ENCODE measurements at regions not wholly inside any gene's neighbourhood (a gene's known extent, or its start where the extent isn't known, plus 50 kb on each side); places are given as distances from the start of the nearest gene placed in this dataset.

DNA sequence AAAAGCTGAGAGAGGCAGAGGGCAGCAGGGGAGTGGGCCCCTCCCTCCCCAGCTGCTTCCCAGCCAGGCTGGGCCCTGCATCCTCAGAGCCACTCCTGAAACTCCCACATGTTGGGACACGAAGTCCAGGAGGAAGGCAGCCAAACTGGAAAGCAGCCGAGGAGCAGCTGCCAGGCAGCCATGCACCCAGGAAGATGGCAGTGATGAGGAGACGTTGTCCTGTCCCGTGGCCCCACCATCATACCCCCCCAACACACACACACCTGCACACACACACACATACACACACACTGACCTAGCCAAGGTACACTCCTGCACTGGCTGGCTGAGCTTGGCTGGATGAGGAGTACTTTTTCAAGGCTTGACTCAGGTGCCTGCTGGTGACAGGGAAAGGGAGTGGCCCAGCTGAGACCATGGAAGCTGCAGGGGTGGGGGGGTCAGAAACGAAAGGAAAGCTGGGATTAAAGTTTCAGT is 106.0 kb downstream of the CYP26B1 start:
- Histone ChIP-seq H3K9me3 (ENCODE audit: control insufficient read depth, low read length) (no peaks in the 10 kb centered on the region), H3K4me3 (ENCODE audit: extremely low read depth, insufficient read depth, low read length, poor library complexity, severe bottlenecking) (no peak overlapping the region), H3K4me1 (ENCODE audit: control insufficient read depth, insufficient read depth, low read length, poor library complexity, severe bottlenecking) (peaks cover 9% of the 10 kb centered on the region), H3K36me3 (ENCODE audit: control insufficient read depth, insufficient read depth, low read length) (no peaks in the 10 kb centered on the region), H3K27ac (ENCODE audit: low read depth, low read length, severe bottlenecking) (no peak overlapping the region)
- 66% methylated on average over 3 of the region's 5 CpGs; no CpG with 5 or more reads in 1 of the 2 experiments for WGBS, 2 experiments (ENCODE audit: insufficient coverage in 2 of 2)

DNA sequence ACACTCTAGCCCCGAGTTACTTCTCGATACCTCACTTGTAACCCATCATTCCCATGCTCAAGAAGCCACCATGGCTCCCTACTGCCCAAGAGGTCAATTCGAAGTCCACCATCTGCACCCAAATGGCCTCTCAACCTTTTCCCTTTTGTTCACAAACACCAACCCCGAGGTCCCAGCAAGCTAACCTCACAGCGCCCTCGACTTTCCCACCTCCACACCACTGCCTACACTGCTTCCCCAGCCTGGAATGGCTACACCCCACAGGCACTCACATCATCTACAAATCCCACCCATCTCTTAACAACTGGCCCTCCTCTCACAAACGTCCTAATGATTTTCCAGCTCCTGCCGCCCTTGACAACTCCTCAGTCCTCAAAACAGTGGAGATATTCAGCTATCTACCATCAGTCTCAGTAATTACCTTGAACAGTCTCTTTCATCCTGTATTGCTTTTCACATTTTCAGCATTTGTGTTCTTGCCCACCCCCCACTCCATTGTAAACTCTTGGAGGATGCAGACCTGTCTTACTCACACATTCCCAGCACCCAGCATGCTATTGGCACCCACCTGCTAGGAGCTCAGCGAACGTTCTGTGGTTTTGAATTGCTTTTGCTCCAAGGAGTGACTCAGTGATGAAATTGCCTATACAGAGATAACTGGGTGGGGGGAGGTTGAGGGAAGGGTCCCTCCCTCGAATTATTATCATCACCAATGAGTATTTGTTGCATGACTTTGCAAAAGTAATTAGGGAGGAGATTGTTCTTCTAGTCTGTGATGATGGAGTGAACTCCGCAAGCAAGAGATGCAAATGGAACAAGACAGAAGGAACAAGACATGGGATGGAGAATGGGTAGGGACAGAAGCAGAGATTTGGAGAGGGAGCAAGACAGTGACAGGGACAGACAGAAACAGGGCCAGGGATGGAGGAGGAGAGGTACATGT is 106.8 kb downstream of the CYP26B1 start:
- 84 to 86% methylated on average over 9 to 11 of the region's 12 CpGs for WGBS, 2 experiments (ENCODE audit: insufficient coverage in 2 of 2)
- H3K36me3 ChIP-seq (ENCODE audit: control insufficient read depth, insufficient read depth, low read length): no peaks in the 10 kb centered on the region

DNA sequence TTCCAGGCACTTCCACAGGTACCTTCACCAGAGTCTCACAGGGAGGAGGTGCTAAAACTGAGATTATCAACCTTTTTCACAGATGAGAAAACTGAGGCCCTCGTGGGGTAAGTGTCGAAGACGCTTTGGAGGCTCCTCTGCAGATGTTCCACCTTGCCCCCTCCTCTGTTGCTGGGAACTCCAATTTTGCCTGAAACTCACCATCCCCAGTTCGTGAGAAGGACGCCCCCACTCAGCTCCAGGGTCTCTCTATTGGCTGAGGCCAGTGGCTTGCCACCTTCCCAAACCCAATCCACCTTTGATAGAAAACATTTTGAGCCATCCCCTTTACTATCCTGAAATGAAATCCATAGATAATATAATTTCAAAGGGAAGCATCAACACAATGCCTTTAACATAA is 109.1 kb downstream of the CYP26B1 start:
- Histone ChIP-seq H3K4me3 (ENCODE audit: extremely low read depth, insufficient read depth, low read length, poor library complexity, severe bottlenecking) (no peak overlapping the region), H3K36me3 (ENCODE audit: control insufficient read depth, insufficient read depth, low read length) (no peaks in the 10 kb centered on the region), H3K27ac (ENCODE audit: low read depth, low read length, severe bottlenecking) (no peak overlapping the region), H3K4me1 (ENCODE audit: control insufficient read depth, insufficient read depth, low read length, poor library complexity, severe bottlenecking) (peaks cover 9% of the 10 kb centered on the region), H3K9me3 (ENCODE audit: control insufficient read depth, low read length) (no peaks in the 10 kb centered on the region)
- 91 to 94% methylated on average over 4 to 5 of the region's 5 CpGs for WGBS, 2 experiments (ENCODE audit: insufficient coverage in 2 of 2)

More for the DNA sequence above, 106.8 kb downstream of the CYP26B1 start:
- Histone ChIP-seq H3K27ac (ENCODE audit: low read depth, low read length, severe bottlenecking) (no peak overlapping the region), H3K9me3 (ENCODE audit: control insufficient read depth, low read length) (no peaks in the 10 kb centered on the region), H3K4me1 (ENCODE audit: control insufficient read depth, insufficient read depth, low read length, poor library complexity, severe bottlenecking) (peaks cover 9% of the 10 kb centered on the region), H3K4me3 (ENCODE audit: extremely low read depth, insufficient read depth, low read length, poor library complexity, severe bottlenecking) (no peak overlapping the region)

DNA sequence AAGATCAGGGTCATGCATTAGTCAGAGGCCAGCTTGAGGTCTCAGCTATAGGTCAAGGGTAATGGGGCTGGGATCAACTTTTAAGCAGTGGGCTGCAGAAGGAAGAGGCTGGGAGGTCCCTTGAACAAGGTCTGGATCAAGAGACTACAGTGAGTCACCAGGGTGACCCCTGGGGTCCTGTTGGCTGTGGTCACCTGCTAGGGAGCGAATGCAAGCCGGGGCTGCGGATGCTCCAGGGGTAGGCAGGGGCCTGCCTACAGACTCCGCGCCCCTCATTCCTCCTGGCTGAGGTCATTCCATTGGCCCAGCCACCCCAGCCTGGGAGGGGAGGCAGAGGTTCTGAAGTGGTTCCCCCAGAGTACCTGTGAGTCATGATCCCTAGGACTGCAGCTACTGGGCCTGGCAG is 110.4 kb downstream of the CYP26B1 start:
- Histone ChIP-seq H3K9me3 (ENCODE audit: control insufficient read depth, low read length) (no peaks in the 10 kb centered on the region), H3K4me1 (ENCODE audit: control insufficient read depth, insufficient read depth, low read length, poor library complexity, severe bottlenecking) (peaks cover 9% of the 10 kb centered on the region), H3K36me3 (ENCODE audit: control insufficient read depth, insufficient read depth, low read length) (no peaks in the 10 kb centered on the region), H3K4me3 (ENCODE audit: extremely low read depth, insufficient read depth, low read length, poor library complexity, severe bottlenecking) (no peak overlapping the region), H3K27ac (ENCODE audit: low read depth, low read length, severe bottlenecking) (no peak overlapping the region)
- WGBS, 2 experiments (ENCODE audit: insufficient coverage in 2 of 2): 87 to 100% methylated on average over 5 of the region's 5 CpGs

DNA sequence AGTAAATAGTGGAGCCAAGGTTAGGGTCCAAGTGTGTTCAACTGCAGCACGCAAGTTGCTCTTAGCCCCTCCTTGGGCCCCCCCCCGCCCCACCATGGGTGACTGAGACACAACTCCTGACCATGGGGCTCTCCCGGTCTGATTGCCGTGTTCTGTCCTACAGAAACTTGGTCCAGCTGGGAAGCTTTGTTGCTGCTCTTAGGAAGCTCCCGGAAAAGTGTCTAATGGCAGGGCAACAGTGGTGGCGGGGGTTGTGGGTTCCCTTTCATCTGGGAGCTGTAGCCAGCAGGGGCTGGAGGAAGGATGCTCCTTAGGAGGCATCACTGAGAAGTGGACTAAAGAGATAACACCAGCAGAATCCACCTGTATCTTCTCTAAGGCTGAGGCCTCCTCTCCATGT is 111.1 kb downstream of the CYP26B1 start:
- Histone ChIP-seq H3K27ac (ENCODE audit: low read depth, low read length, severe bottlenecking) (no peak overlapping the region), H3K36me3 (ENCODE audit: control insufficient read depth, insufficient read depth, low read length) (no peaks in the 10 kb centered on the region), H3K4me3 (ENCODE audit: extremely low read depth, insufficient read depth, low read length, poor library complexity, severe bottlenecking) (no peak overlapping the region), H3K4me1 (ENCODE audit: control insufficient read depth, insufficient read depth, low read length, poor library complexity, severe bottlenecking) (peaks cover 9% of the 10 kb centered on the region), H3K9me3 (ENCODE audit: control insufficient read depth, low read length) (no peaks in the 10 kb centered on the region)
- 94 to 96% methylated on average over 5 of the region's 6 CpGs for WGBS, 2 experiments (ENCODE audit: insufficient coverage in 2 of 2)

DNA sequence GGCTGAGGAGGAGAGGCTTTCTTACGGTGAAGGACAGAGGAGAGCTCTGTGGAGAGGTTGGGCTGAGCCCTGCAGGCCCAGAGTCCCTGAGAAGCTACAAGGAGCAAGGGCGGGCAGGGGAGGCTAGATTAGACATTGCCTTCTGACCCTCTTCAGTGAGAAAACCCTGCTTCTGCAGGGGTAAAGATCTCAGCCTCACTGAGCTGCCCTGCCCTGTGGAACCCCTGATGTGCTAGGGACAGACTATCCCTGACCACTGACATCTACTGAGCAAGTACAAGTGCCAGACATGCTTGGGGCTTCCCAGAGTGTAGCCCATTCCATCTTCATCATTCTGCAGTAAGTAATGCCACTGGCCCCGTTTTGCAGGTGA is 111.5 kb downstream of the CYP26B1 start:
- Histone ChIP-seq H3K9me3 (ENCODE audit: control insufficient read depth, low read length) (no peaks in the 10 kb centered on the region), H3K4me3 (ENCODE audit: extremely low read depth, insufficient read depth, low read length, poor library complexity, severe bottlenecking) (no peak overlapping the region), H3K27ac (ENCODE audit: low read depth, low read length, severe bottlenecking) (no peak overlapping the region), H3K4me1 (ENCODE audit: control insufficient read depth, insufficient read depth, low read length, poor library complexity, severe bottlenecking) (peaks cover 9% of the 10 kb centered on the region), H3K36me3 (ENCODE audit: control insufficient read depth, insufficient read depth, low read length) (no peaks in the 10 kb centered on the region)
- WGBS, 2 experiments (ENCODE audit: insufficient coverage in 2 of 2): 98 to 100% methylated on average over 2 to 3 of the region's 3 CpGs

DNA sequence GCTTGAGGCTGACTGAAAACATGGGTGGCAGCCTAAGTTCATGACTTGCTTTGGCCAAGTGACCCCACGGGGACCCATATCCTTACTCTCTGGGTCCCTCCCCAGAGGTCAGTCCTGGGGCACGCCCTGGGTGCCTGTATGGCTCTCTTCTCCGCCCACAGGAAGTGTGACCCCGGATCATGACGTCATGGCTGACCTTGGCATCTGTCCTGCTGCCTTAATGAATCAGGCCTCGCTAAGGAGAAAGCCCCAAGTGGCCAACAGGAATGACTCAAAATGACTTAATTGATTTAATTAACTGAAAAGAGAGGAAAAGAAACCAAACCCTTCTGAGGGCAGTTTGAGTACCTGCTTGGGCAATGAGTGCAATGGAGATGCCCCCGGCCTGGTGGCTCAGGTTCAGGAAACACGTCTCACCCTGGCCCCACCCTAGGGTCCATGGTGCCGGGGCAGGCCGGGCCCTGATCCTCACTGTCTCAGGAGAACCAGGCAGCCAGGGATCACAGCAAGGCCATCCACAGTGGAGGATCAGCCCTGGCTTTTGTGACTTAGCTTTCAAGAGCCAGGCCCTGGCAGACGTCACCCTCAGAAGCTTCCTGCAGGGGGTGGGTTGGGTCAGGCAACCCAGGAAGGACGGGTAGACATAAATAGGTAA is 112.0 kb downstream of the CYP26B1 start:
- Histone ChIP-seq H3K4me1 (ENCODE audit: control insufficient read depth, insufficient read depth, low read length, poor library complexity, severe bottlenecking) (peaks cover 9% of the 10 kb centered on the region), H3K36me3 (ENCODE audit: control insufficient read depth, insufficient read depth, low read length) (no peaks in the 10 kb centered on the region), H3K9me3 (ENCODE audit: control insufficient read depth, low read length) (no peaks in the 10 kb centered on the region), H3K27ac (ENCODE audit: low read depth, low read length, severe bottlenecking) (no peak overlapping the region), H3K4me3 (ENCODE audit: extremely low read depth, insufficient read depth, low read length, poor library complexity, severe bottlenecking) (no peak overlapping the region)
- WGBS, 2 experiments (ENCODE audit: insufficient coverage in 2 of 2): 93 to 97% methylated on average over 10 to 12 of the region's 12 CpGs

DNA sequence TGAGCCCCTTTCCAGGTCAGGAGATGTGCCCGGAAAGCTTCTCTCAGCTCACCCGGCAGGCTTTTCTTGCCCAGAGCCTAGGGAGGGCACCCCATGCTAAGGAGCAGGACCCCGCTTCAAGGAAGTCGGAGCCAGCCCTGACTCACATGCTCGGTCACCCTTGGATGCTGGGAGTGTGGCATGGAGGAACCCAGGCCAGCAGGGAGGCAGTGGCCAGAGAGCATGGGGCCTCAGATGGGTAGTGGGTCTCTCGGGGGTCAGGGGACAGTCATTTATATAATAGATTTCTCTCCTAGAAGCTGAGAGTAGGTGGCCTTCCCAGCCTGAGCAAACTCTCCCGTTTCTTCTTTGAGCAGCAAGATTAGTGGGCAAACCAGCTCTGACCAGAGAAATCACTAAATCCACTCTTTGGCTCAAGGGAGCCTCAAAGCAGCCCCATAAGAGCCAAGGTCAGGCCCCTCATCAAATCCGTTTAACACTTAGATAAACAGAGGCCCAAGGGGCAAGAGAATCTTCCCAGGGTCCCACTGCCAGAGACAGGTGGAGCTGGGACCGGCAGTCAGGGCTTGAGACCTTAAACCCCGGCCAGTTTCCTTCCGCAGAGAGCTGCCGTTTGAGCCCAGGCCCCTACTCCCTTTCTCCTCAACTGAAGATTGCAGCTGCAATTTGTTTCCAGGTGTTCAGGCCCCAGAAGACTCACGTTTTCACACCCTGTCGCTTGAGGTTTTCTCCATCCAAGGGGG is 113.1 kb downstream of the CYP26B1 start:
- WGBS, 2 experiments (ENCODE audit: insufficient coverage in 2 of 2): 88 to 95% methylated on average over 9 to 11 of the region's 14 CpGs
- H3K36me3 ChIP-seq (ENCODE audit: control insufficient read depth, insufficient read depth, low read length): no peaks in the 10 kb centered on the region
- H3K9me3 ChIP-seq (ENCODE audit: control insufficient read depth, low read length): no peaks in the 10 kb centered on the region
- no peak overlapping the region for H3K4me3 ChIP-seq (ENCODE audit: extremely low read depth, insufficient read depth, low read length, poor library complexity, severe bottlenecking)
- no peak overlapping the region for H3K27ac ChIP-seq (ENCODE audit: low read depth, low read length, severe bottlenecking)
- H3K4me1 ChIP-seq (ENCODE audit: control insufficient read depth, insufficient read depth, low read length, poor library complexity, severe bottlenecking): peaks cover 9% of the 10 kb centered on the region

DNA sequence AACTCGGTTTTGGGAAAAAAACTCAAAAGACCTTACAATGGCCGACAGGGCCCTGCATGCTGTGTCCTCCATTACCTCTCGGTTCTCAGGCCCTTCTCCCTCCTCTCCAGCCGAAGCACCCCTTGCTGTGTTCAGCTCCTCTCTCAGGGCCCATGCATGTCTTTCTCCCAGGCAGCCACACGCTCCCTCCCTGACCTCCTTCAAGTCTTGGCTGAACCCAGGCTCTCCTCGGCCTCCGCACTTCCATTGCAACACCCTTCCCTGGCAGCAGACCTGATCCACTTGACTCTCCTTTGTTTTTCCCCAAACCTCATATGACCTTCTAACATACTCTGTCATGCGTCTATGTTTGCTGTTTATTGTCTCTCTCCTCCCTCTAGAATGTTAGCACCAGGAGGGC is 114.0 kb downstream of the CYP26B1 start:
- no peak overlapping the region for H3K27ac ChIP-seq (ENCODE audit: low read depth, low read length, severe bottlenecking)
- H3K9me3 ChIP-seq (ENCODE audit: control insufficient read depth, low read length): no peaks in the 10 kb centered on the region
- 78 to 96% methylated on average over 5 to 8 of the region's 8 CpGs for WGBS, 2 experiments (ENCODE audit: insufficient coverage in 2 of 2)
- no peaks in the 10 kb centered on the region for H3K36me3 ChIP-seq (ENCODE audit: control insufficient read depth, insufficient read depth, low read length)
- peaks cover 9% of the 10 kb centered on the region for H3K4me1 ChIP-seq (ENCODE audit: control insufficient read depth, insufficient read depth, low read length, poor library complexity, severe bottlenecking)
- no peak overlapping the region for H3K4me3 ChIP-seq (ENCODE audit: extremely low read depth, insufficient read depth, low read length, poor library complexity, severe bottlenecking)

DNA sequence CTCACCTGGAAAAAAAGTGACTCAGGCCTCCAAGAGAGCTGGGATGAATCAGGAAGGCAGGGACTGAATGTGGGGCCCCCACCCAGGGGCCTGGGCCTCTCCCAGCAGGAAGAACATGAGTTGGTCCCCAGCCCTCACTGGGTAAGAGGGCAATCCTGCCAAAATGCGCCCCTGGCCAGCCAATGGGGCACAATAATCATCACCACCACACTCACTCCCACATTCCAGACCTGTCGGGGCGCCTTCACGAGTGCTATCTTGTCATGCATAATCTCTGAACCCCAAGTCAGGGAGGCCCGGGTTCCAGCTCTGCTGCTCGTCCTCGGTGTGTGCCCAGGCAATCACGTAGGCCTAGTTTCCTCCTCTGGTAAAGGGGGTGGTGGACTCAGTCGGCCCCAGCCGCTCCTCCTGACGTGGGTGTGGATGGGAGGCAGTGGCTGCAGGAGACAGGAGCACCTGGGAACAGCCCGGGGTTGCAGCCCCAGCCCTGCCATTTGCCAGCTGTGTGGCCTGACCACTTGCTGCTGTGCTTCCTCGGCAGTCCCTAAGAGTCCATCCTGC is 115.1 kb downstream of the CYP26B1 start:
- WGBS, 2 experiments (ENCODE audit: insufficient coverage in 2 of 2): 87 to 88% methylated on average over 7 to 10 of the region's 13 CpGs
- Histone ChIP-seq H3K4me1 (ENCODE audit: control insufficient read depth, insufficient read depth, low read length, poor library complexity, severe bottlenecking) (peaks cover 6% of the 10 kb centered on the region), H3K4me3 (ENCODE audit: extremely low read depth, insufficient read depth, low read length, poor library complexity, severe bottlenecking) (no peak overlapping the region), H3K36me3 (ENCODE audit: control insufficient read depth, insufficient read depth, low read length) (no peaks in the 10 kb centered on the region), H3K27ac (ENCODE audit: low read depth, low read length, severe bottlenecking) (no peak overlapping the region), H3K9me3 (ENCODE audit: control insufficient read depth, low read length) (no peaks in the 10 kb centered on the region)
